Sigmoid colon (tissue), 6 donors: ENCODE measurements at regions not wholly inside any gene's neighbourhood (a gene's known extent, or its start where the extent isn't known, plus 50 kb on each side); places are given as distances from the start of the nearest gene placed in this dataset.

Source experiments
- DNase-seq: peaks from one replicate; pipeline ENCODE4 v3.0.0-alpha.2; 2019
- H3K27ac ChIP-seq, 4 donors: fragments of 200-600 bp; sonication (generic); one replicate each; pipeline ENCODE4 v1.5.1; 2016 to 2019; ENCODE audit warnings: mild to moderate bottlenecking in 1 of 4
- H3K27me3 ChIP-seq, 3 donors: fragments of 200-600 bp; sonication (generic); one replicate each; pipeline ENCODE4 v1.5.1; 2019; ENCODE audit warnings: mild to moderate bottlenecking in 1 of 3
- H3K36me3 ChIP-seq, 4 donors: fragments of 200-600 bp; sonication (generic); one replicate each; pipeline ENCODE4 v1.5.1; 2016 to 2019
- H3K4me1 ChIP-seq, 4 donors: fragments of 200-600 bp; sonication (generic); one replicate each; pipeline ENCODE4 v1.5.1; 2017 to 2019
- H3K4me3 ChIP-seq, 4 donors: fragments of 200-600 bp; sonication (generic); one replicate each; pipeline ENCODE4 v1.5.1; 2017 to 2019; ENCODE audit warnings: mild to moderate bottlenecking in 2 of 4, moderate library complexity in 1 of 4
- H3K9me3 ChIP-seq, 4 donors: fragments of 200-600 bp in 3 of 4; sonication (generic) in 3 of 4; one replicate each; pipeline versions ENCODE4 v1.5.1 to v1.6.1; 2013 to 2019
- CTCF ChIP-seq, 4 experiments: fragments of 450-650 bp in 3 of 4; fragments of 200-600 bp in 1 of 4; IDR thresholded peaks; one replicate each; pipeline ENCODE4 v1.5.1; 2016 to 2019; ENCODE audit warnings: antibody characterized with exemption in 4 of 4, mild to moderate bottlenecking in 3 of 4, moderate library complexity in 2 of 4
- EP300 ChIP-seq, 4 donors: sonication (generic); formaldehyde crosslinking; IDR thresholded peaks; one replicate each; pipeline ENCODE4 v1.6.1; 2017; ENCODE audit warnings: antibody characterized with exemption in 4 of 4
- POLR2A ChIP-seq, 2 donors: fragments of 450-650 bp; IDR thresholded peaks; one replicate each; pipeline ENCODE4 v1.6.1; 2016; ENCODE audit warnings: antibody characterized with exemption in 2 of 2, mild to moderate bottlenecking in 2 of 2, moderate library complexity in 2 of 2
- POLR2AphosphoS5 ChIP-seq, 4 donors: sonication (generic); formaldehyde crosslinking; IDR thresholded peaks; one replicate each; pipeline ENCODE4 v1.6.1; 2017; ENCODE audit warnings: antibody characterized with exemption in 4 of 4
- WGBS, 2 donors: extraction: QIAGEN DNeasy Blood & Tissue Kit; methylation state at CpG; one replicate each; pipeline ENCODE4 v1.1.7; 2013; 5-methylcytosine and 5-hydroxymethylcytosine counted together
- intact Hi-C: fragments of 100-400 bp; cut with DNase I; formaldehyde crosslinking; loops from one replicate; pipeline ENCODE4 v1.15.1; 2023
- donor health status: healthy with polysubstance abuse.
- donor health status: healthy.

GRCh38 chr18:22536558-22536957 lies 118.8 kb upstream of the CTAGE1 start:
- Histone ChIP-seq H3K4me1 (no peaks in the 10 kb centered on the region), H3K27me3 (no peaks in the 10 kb centered on the region), H3K9me3 (no peaks in the 10 kb centered on the region), H3K27ac (no peak overlapping the region), H3K36me3 (no peaks in the 10 kb centered on the region), H3K4me3 (no peak overlapping the region)
- intact Hi-C loops = no loop called here
- no peak for DNase-seq
- WGBS, 2 donors = 89 to 94% methylated on average over 7 of the region's 7 CpGs
- no peak for TF ChIP-seq POLR2AphosphoS5 (IDR thresholded peaks at IDR 0.05)
- TF ChIP-seq EP300 (IDR thresholded peaks at IDR 0.05) = no peak
- TF ChIP-seq CTCF (IDR thresholded peaks at IDR 0.05) = no peak
- no peak for TF ChIP-seq POLR2A (IDR thresholded peaks at IDR 0.05)

GRCh38 chr18:22538426-22538825 lies 120.7 kb upstream of the CTAGE1 start:
- intact Hi-C loops = no loop called here
- 93 to 98% methylated on average over 5 of the region's 5 CpGs for WGBS, 2 donors
- Histone ChIP-seq H3K36me3 (no peaks in the 10 kb centered on the region), H3K27me3 (no peaks in the 10 kb centered on the region), H3K9me3 (no peaks in the 10 kb centered on the region), H3K4me1 (peaks cover 0 to 13% (median 0%) of the 10 kb centered on the region in 4 donors), H3K27ac (no peak overlapping the region), H3K4me3 (no peak overlapping the region)
- DNase-seq = peak; percentile 73
- TF ChIP-seq POLR2AphosphoS5 (IDR thresholded peaks at IDR 0.05) (no peak), POLR2A (IDR thresholded peaks at IDR 0.05) (no peak), EP300 (IDR thresholded peaks at IDR 0.05) (no peak), CTCF (IDR thresholded peaks at IDR 0.05) (no peak)

GRCh38 chr18:22539051-22539765 lies 121.5 kb upstream of the CTAGE1 start:
- no peak overlapping the region for H3K4me3 ChIP-seq
- H3K36me3 ChIP-seq = no peaks in the 10 kb centered on the region
- H3K9me3 ChIP-seq = no peaks in the 10 kb centered on the region
- intact Hi-C loops = no loop called here
- no peaks in the 10 kb centered on the region for H3K27me3 ChIP-seq
- peaks cover 0 to 19% (median 0%) of the 10 kb centered on the region in 4 donors for H3K4me1 ChIP-seq
- no peak overlapping the region for H3K27ac ChIP-seq
- TF ChIP-seq POLR2A (IDR thresholded peaks at IDR 0.05) (no peak), CTCF (IDR thresholded peaks at IDR 0.05) (no peak), EP300 (IDR thresholded peaks at IDR 0.05) (no peak), POLR2AphosphoS5 (IDR thresholded peaks at IDR 0.05) (no peak)
- WGBS, 2 donors = 81 to 90% methylated on average over 6 of the region's 6 CpGs
- DNase-seq = peak; percentile 79

- Histone ChIP-seq H3K36me3 (no peaks in the 10 kb centered on the region), H3K4me3 (no peak overlapping the region), H3K27ac (no peak overlapping the region), H3K27me3 (no peaks in the 10 kb centered on the region), H3K4me1 (peaks cover 0 to 34% (median 0%) of the 10 kb centered on the region in 4 donors), H3K9me3 (no peaks in the 10 kb centered on the region)
- no peak for DNase-seq
- no peak for TF ChIP-seq EP300 (IDR thresholded peaks at IDR 0.05)
- TF ChIP-seq POLR2A (IDR thresholded peaks at IDR 0.05) = no peak
- TF ChIP-seq POLR2AphosphoS5 (IDR thresholded peaks at IDR 0.05) = no peak
- no peak for TF ChIP-seq CTCF (IDR thresholded peaks at IDR 0.05)
- intact Hi-C loops = no loop called here
- WGBS, 2 donors = 87 to 92% methylated on average over 1 of the region's 1 CpG
Measured at GRCh38 chr18:22541232-22541631, 123.5 kb upstream of the CTAGE1 start.

- intact Hi-C loops = no loop called here
- Histone ChIP-seq H3K4me3 (no peak overlapping the region), H3K27me3 (no peaks in the 10 kb centered on the region), H3K27ac (peak overlapping the region in 1 of 4 donors; percentile 32), H3K36me3 (no peaks in the 10 kb centered on the region), H3K9me3 (no peaks in the 10 kb centered on the region), H3K4me1 (peaks cover 0 to 41% (median 7%) of the 10 kb centered on the region in 4 donors)
- TF ChIP-seq CTCF (IDR thresholded peaks at IDR 0.05) (no peak), POLR2A (IDR thresholded peaks at IDR 0.05) (no peak)
- WGBS, 2 donors = 80 to 87% methylated on average over 4 of the region's 4 CpGs
- DNase-seq = no peak
Measured at GRCh38 chr18:22542406-22542835, 124.7 kb upstream of the CTAGE1 start.
